Putamen (tissue), 1 donor: ENCODE measurements at regions not wholly inside any gene's neighbourhood (a gene's known extent, or its start where the extent isn't known, plus 50 kb on each side); places are given as distances from the start of the nearest gene placed in this dataset.
A peak's percentile ranks its signal among the peaks of the same experiment; 100 is the strongest.
"Not testable (repeated sequence)": the region's sequence is repeated elsewhere in the genome, so short reads cannot be mapped to it uniquely, and the experiment has no call there.

Source experiments
- DNase-seq: peaks from one replicate; pipeline ENCODE4 v3.0.0-alpha.2; 2016; ENCODE audit warnings: low spot score

GRCh38 chr2:113386780-113387433 is 50.6 kb upstream of the ZNG1B start:
- DNase-seq = not testable (repeated sequence)

- not testable (repeated sequence) for DNase-seq
Measured at GRCh38 chr2:113379621-113380020, 57.9 kb upstream of the ZNG1B start.

GRCh38 chr2:113376913-113377445 is 60.5 kb upstream of the ZNG1B start:
- peak; percentile 21 for DNase-seq

GRCh38 chr2:113376253-113376912 is 61.1 kb upstream of the ZNG1B start:
- no peak for DNase-seq

GRCh38 chr2:113374857-113375256 is 62.6 kb upstream of the ZNG1B start:
- DNase-seq = not testable (repeated sequence)

- not testable (repeated sequence) for DNase-seq
Measured at GRCh38 chr2:113372258-113372834, 65.1 kb upstream of the ZNG1B start.

GRCh38 chr2:113370478-113371091 is 66.9 kb upstream of the ZNG1B start:
- DNase-seq = peak; percentile 42

- DNase-seq = no peak
Measured at GRCh38 chr2:113370030-113370429, 67.5 kb upstream of the ZNG1B start.

- DNase-seq = not testable (repeated sequence)
Measured at GRCh38 chr2:113368581-113368980, 68.9 kb upstream of the ZNG1B start.

- DNase-seq = not testable (repeated sequence)
Measured at GRCh38 chr2:113366821-113367220, 70.7 kb upstream of the ZNG1B start.

GRCh38 chr2:113365791-113366190 is 71.7 kb upstream of the ZNG1B start:
- not testable (repeated sequence) for DNase-seq

GRCh38 chr2:113365290-113365689 is 72.2 kb upstream of the ZNG1B start:
- not testable (repeated sequence) for DNase-seq

- DNase-seq = no peak
Measured at GRCh38 chr2:113361051-113361450, 76.4 kb upstream of the ZNG1B start.

- no peak for DNase-seq
Measured at GRCh38 chr2:113357071-113357470, 78.3 kb upstream of the PAX8 start.

- not testable (repeated sequence) for DNase-seq
Measured at GRCh38 chr2:113356284-113356683, 77.6 kb upstream of the PAX8 start.

- not testable (repeated sequence) for DNase-seq
Measured at GRCh38 chr2:113355339-113356015, 76.8 kb upstream of the PAX8 start.

- no peak for DNase-seq
Measured at GRCh38 chr2:113351375-113352355, 72.9 kb upstream of the PAX8 start.

GRCh38 chr2:113343800-113344199 is 65.1 kb upstream of the PAX8 start:
- DNase-seq = not testable (repeated sequence)

- no peak for DNase-seq
Measured at GRCh38 chr2:113342650-113343049, 63.9 kb upstream of the PAX8 start.

GRCh38 chr2:113341870-113342253 is 63.1 kb upstream of the PAX8 start:
- not testable (repeated sequence) for DNase-seq
